Medulla oblongata (tissue), 1 donor: ENCODE measurements at regions not wholly inside any gene's neighbourhood (a gene's known extent, or its start where the extent isn't known, plus 50 kb on each side); places are given as distances from the start of the nearest gene placed in this dataset.

Source experiments
- DNase-seq: peaks from one replicate; pipeline ENCODE4 v3.0.0-alpha.2; 2015; ENCODE audit errors: extremely low spot score

DNA sequence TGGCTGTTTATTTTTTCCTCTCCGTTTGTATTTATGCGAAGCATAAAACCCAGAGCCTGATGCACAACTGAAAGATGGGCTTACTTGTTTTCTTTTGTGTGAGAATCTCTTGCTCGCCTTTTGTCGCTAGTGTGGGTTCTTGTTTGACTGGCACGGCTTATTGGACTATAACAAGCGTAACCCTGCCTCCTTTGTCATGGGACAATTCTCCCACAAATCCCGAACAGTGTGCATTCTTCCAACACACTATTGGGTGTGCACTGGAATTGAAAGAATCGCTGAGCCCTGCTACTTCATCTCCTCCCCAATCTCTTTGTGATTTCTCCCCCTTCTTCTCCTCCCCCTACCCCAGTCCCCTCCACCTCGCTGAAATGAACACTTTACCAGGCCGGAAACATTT is 110.8 kb downstream of the ZIC5 start:
- DNase-seq = no peak

DNA sequence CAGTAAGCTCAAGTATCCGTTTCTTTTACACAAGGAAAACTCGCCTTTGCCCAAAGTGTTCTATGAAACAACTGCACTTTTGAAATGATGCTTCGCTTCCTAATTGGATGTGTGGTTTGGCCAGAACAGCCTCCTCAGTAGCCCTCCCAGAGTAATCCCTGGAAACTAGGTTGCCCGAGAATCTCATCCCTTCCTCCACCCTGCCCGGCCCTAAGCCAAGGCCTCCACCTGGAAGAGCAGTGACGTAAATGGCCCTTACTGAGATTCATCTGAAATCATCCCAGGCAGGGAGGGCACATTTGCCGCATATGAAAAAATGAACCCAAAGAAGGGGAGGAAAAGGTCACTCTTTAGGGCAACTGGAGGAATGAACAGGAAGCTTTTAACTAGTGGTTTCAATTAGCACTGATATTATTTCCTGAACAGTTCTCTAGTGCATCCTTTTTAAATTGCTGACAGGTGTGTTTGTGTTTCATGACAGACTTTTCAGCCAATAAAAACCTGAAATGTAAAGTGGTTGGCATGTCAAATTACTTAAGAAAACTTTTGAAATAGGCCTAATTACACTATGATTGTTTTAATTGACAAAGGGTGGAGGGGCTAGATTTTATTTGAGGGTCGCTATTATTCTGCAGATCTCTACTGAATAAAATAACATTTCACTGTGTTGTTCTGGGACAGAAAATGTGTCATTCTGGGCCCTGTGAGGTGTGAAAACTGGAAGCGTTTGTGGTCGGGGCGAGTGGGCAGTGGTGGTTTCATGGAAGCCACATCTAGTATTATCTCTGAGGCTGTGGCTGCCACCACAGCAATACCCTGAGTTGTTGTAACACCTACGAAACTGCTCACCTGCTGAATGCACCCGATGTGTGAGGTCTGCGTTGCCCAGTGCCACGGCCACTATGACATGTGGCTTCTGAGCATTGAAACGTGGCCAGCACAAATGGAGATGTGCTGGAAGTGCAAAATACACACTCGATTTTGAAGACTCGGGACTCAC is 112.1 kb downstream of the ZIC5 start:
- DNase-seq = no peak

DNA sequence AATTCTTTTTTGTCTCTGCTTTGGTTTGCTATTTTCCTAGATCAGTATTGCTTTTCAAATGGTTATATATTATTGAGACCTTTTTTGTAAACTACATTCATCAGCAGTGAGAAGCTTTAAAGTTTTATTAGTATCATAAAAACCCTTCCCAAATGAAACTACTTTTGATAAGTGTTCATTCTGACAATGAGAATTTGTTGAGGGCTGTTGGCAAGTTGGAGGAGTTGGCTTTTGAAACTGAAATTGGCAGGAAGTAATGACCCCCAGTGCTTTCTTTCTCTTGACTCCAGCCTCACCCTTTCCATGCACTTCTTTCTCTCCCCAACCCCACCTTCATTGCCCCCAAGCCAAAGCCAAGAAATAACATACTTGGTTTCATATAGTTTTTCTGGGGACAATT is 113.8 kb downstream of the ZIC5 start:
- no peak for DNase-seq

DNA sequence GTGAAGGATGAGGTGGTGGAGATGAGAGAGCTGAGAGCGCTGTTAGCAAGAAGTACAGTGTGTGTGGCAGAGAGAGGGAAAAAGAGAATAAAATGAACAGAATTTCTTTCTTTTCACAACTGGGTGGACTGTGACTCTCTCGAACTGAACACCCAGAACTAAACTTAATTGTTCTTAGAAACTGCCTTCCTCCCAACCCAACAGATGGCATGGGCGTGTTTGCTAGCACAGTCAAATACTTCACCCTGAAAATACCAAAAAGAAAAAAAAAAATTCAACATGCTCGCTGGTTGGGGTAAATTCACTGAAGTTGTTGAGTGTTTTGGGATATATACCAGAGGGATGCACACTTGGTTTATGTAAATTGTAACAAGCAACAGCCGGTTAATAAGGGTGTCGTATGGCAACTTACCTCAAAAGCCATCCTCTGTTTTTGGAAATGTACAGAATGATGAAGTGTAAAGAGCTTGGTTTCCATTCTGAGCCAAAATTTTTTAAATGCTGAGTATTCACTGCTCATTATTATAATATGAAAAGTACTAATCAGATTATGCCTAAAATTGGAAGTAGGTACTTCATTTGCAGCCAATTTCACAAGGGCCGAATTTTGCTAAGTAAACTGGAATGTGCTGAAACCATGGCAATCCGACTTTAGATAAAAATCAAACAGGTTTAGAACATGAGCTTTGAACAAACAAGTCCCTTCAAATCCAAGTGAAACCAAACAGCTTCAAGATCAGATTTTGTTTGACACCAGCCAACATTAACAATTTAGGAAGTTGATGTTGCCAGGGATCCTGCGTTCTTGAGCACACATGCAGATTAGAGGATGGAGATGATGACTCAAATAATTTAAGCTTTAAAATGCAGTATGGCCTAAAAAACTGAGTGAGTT is 115.8 kb downstream of the ZIC5 start:
- no peak for DNase-seq

DNA sequence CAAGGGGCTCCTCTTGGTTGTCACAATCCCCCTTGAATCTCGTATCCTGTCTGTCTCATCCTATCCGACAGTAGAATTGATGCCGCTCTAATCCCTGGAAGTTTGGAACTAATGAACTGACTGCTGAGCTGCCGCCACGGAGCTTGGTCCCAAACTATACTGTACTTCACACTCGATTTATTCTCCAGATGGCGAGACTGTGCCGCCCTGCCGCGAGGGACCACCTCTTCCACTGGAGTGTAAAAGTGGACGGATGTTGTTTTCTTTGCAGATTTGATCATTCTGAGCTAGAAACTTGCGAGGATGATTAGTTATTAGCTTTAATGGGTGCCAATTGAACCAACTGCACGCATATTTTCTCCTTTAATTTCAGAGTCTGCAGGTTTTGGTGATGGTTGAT is 117.2 kb downstream of the ZIC5 start:
- no peak for DNase-seq

DNA sequence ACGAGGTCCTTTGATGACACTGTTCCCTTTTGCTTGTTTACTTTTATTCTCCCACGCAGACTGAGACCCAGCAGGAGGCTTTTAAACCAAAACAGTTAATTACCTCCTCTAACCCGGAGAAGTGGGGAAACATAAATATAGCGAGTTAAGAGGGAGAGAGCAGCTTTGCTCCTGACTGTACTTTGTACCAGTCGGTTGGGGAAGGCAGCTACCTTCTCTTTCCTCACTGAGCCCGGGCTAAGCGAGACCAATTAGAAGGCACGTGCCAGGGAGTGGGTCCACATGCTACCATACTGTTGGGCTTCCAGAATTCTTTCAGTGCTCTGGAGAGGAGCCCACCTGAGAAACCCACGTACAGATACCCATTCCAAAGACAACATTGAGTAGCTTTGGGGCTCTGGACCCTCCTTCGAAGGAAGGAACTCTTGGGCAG is 124.2 kb downstream of the ZIC5 start:
- no peak for DNase-seq

DNA sequence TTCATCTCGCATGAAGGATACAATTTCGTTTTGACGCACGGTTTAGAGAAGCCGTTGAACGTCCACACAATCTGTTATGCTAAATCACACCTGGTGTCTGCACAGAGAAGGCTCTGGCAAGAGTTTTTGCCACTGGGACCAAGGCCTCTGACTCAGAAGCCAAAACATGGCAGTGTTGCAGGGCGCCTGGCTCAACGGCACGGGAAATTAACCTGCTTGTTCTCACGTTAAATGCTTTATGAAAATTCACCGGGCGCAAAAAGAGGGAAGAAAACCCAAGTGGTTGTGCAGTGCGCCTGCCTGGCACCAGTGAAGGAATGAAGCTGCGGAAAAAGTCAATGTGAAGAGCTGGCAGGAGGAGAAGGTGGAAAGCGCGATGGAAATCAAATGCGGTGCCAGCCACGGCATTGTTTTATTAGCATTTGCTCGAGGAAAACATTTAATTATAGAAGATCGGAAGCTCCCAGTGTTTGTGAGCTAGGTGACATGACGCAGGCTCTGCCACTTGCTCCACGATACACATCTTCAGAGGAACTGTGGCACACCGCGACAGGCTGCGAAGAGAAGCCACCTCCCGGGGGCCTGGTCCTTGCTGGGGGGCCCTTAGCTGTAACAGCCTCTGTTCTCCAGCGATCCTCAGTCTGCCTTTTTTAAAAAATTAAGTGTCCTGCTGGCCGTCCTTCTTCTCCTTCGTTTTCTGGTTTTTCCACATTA is 126.2 kb downstream of the ZIC5 start:
- DNase-seq = no peak

DNA sequence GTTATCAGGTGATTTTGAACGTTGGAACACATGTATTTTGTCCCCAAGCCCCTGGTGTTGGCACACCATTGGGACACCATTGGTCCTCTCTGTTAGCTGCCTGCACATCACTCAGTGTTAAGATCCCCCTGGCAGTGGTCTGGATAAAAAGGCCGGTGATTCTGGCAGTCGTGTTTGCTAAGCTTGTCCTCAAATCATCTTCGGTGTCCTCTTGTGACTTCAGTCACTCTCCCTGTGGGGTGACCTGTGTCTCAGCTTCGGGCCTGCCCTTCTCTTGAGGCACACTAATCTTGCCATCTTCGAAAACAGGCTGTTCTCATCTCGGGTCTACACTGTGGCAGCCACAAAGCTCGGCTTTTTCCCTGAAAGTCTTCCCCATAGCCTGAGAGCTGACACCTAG is 127.1 kb downstream of the ZIC5 start:
- DNase-seq = no peak

DNA sequence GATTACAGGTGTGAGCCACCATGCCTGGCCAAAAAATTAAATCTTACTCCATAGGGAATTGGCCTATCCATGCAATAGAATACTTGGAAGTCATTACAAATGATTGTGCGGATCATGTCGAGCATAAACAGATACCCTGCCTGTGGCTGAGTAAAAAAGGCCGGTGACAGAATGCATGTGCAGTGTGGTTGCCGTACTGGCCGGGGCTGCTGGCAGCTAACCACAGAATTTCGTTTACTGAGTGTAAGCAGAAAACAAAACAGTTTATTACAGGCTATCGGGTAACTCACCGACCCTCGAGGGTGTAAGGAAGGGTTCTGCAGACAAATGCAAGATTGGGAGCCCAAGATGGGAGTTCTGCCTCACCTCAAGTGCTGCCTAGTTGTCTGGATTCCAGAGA is 127.7 kb downstream of the ZIC5 start:
- no peak for DNase-seq

DNA sequence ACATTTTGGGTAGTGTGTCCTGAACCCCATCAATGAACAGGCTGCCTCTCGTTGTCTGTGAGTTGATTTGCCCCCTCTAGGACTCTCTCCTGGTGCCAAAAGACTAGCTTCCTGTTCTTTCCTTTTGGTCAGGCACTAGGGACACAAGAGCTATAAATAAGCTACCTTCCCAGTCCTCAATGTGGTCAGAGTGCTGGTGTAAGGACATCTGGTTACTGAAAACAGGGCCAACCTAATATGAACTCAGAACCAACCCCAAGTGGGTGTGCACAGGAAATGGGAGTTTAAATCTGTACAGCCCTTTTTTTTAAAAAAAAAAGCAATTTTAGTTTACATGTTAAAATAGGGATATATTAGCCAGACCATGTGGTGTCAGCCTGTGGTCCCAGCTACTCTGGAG is 129.2 kb downstream of the ZIC5 start:
- no peak for DNase-seq

DNA sequence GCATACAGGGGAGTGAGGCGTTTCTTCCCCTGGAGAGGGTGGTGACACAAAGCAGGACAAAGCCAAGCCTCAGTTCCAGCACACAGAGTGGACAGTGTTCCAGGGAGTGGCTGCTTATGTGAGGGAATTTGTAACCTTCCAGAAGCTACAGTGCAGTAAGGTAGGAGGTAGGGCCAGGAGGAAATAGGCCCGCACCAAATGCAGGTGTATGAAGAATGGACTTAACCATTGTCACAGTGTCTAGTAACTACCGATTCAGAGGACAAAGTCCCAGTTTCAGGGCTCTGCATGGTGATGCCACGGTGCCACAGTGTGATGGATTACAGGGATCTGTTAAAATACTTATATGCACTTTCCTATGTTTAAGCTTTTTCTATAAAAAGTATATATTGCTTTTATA is 135.3 kb downstream of the ZIC5 start:
- DNase-seq = no peak

DNA sequence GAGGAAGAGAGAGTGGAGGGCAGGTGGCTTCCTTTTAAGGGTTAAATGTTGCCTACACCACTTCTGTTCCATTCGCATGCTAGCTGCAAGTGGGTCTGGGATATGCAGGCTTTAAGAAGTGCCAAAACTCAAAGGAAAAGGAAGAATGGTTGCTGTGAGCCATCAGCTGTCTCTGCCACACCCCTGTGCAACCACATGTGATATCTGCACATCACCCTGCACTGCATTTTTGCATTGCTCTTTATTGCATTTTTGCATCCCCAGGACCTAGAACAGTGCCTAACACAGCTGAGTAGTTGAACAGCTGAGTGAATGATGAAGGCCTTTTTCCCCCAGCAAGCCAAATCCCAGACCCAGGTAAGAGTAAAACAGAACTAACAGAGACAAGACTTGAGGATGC is 136.1 kb downstream of the ZIC5 start:
- no peak for DNase-seq

DNA sequence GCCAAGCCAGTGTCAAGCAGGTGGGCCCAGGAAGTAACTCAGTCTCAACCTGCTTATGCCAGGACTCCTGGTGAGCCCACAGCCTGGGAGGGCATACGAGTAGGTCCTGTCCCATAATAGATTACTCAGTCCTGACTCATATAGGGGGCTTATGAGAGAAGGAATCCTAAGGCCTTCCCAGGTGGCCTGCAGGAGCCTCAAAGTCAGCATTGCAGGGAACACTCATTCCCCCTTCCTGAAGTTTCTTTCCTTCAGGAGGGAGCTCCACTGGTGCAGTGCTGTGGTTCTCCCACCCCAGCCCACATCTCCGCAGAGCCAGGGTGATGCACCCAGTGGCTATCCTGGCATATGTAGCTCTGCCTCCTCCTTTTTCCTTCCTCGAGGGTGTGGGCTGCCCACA is 137.3 kb downstream of the ZIC5 start:
- DNase-seq = no peak

DNA sequence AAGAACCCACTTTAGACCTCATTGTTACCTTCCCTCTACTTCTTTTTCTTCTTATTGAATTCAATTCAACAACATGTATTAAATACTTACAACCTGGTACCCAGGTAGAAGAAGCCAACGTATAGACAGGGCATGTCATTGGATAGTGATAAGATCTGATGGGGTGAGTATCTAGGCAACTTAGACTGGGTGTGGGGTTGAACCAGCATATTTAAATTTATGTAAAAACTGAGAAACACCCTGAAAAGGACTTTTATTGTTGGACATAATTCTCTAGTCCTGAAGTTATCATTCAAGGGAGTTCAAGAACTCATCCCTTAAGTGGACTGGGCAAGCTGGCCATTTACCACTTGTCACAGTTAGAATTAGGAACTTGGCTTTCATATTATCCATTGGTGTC is 139.2 kb downstream of the ZIC5 start:
- DNase-seq = no peak

DNA sequence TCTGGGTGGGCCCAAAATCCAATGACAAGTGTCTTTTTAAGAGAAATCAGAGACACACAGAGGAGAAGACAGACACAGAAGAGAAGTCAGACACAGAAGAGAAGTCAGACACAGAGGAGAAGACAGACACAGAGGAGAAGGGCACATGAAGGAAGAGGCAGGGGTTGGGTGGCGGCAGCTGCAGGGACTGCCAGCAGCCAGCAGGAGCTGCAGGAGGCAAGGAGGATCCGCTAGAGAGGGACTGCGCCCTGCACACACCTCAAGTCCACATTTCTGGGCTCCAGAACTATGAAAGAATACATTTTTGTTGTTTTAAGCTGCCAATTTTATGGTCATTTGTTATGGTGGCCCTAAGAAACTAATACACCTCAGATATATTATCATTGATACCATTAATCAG is 140.6 kb downstream of the ZIC5 start:
- DNase-seq = no peak

DNA sequence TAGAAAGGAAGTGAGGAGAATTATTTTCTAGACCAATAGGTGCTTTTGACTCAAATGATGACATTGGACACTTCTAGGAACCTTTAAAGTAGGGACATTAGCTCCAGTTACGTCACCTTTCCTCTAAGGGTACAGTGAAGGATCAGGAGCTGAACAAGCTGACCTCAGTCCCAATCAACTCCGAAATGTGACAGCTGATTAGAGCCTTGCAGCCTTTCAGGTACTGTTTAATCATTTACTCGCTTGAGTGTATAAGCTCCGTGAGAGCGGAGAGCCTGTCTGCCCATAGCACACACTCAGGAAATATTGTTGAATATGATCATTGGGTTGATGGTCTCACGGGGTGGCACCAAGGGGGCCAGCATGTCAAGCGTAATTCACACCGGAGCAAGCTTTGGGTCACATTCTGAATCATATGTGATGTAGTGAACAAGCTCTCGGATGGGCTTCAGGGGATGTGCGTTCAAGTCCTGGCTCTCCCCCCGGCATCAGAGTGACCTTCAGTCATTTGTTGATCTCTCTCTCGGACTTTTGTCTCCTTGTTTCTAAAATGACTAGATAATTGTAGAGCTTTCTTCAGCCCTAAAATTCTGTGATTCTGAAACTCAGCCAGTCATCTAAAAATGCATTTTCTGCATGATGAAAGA is 141.9 kb downstream of the ZIC5 start:
- no peak for DNase-seq

DNA sequence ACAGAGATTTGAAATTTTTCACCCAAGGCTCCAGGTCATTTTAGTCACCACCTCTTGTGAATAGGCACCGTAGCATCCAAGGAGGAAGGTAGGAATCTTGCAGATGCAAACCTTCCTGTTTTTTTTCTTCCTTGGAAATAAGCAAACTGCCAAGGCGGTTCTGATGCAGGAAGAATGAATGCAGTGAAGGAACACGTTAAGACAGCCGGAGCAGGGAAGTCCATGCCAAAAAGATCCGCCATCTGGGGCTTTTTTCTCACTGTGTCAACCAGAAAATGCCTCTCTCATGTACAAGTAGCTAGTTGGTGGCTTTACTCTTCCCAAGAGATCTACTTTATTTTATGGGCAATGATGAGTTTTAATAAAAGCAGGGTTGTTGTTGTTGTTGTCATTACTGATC is 142.4 kb downstream of the ZIC5 start:
- no peak for DNase-seq

DNA sequence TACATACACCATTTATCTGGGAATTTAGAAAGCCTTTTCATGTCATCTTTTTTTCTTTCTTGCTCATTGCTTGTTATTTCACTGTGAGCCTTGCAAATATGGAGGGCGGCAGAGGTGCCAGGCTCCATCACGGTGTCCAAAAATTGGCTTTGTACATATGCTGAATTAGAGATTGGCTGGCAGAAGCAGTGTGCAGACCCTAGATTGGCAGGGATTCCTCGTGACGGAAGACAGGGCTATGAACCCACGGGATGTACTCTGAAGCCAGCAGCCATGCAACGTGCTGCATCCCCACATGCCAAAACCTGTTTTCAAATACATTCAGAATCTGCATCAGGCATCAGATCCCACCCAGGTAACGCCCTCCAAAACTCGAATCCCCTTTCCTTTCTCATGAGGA is 142.8 kb downstream of the ZIC5 start:
- DNase-seq = no peak

DNA sequence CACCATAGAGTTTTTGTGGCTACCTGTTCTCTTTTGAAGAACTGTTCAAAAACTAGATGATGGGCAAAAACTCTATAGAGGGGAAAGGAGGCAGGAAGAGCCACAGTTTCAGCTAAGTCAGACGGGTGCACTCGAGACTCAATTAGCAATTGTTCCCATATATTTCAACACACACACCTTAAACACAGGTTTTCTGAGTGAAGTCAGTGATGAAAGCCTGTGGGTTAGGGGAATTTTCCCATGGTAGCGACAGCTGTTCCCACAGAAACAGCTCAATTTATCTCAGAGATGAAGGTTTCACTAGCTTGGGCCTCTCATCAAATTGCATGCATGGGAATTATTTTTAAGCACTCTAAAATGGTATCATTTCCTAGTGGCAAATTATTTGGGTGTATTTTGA is 143.4 kb downstream of the ZIC5 start:
- no peak for DNase-seq

DNA sequence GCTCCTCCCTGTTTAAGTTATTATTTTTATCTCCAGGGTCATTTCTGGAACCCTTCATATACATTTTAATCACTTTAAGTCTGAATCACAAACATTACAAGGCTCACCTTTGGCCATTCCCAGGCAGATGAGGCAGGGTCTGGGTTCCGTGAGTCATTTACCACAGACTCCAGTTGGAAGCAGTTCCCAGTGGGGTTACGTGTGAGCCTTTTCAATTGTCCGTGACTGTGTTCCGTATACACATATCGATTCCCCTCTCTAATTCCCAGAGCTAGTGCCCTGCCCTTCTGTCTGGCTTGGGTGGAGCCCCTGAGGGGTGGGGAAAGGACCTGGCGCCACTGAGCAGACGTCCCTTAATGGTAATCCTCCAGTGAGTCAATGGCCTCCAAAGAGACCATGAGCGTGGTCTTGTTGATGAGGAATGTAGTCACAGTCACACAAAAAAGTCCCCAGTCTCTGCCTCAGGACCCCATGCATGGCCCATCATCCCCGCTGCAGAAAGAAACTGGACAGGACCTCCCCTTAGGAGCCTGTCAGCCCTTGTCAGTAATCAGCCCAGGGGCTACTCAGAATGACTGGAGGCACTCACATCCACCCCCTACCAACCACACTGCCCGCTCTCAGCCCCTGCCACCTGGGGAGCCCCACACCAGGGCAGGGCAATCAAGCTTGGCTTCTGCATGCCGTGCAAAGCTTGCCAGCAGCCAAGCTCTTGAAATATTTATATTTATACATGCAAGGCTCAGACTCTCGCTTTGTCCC is 144.4 kb downstream of the ZIC5 start:
- no peak for DNase-seq

DNA sequence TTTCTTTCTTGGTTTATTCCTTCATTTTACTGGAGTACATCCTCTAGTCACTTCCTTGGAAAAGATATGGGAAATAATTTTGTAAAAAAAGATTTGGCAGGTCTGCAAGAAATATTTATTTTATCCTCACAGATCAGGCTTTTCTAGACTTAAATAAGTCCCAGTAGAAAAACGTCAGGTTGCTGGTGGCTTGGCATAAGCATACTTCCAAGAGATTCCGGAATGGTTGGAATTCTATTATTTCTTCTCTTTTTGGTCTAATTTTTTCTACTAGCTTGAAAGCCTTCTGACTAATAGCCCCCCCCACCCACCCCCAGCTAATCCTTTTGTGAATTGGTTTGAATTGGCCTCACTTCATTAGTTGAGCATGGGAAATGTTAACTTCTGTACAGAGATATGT is 147.6 kb downstream of the ZIC5 start:
- no peak for DNase-seq
